Caco-2 (cell line): ENCODE measurements at regions not wholly inside any gene's neighbourhood (a gene's known extent, or its start where the extent isn't known, plus 50 kb on each side); places are given as distances from the start of the nearest gene placed in this dataset.

ENCODE experiments used
- BruUV-seq: library from RNA; stranded (reverse); fragments of 400-500 nt; replicated peaks from 2 replicates; lab custom pipeline; 2021; lab: Mats Ljungman, UMichigan
- CTCF ChIA-PET: fragments of 300-600 bp; sonication (Branson Sonifier 250); formaldehyde crosslinking; loops from one replicate; lab custom pipeline; 2022; ENCODE audit warnings: antibody characterized with exemption; lab: Charles Lee
- POLR2A ChIA-PET: fragments of 300-600 bp; sonication (Branson Sonifier 250); formaldehyde crosslinking; loops from one replicate; lab custom pipeline; 2022; ENCODE audit warnings: antibody characterized with exemption; lab: Charles Lee
- DNase-seq, 2 experiments: peaks; one replicate each; pipeline versions ENCODE4 v3.0.0 to v3.0.0-alpha.2; 2020 to 2022
- H3K27me3 ChIP-seq: replicated peaks from 2 replicates; pipeline ENCODE4 v1.6.0; 2011; ENCODE audit warnings: low read length; ENCODE audit not compliant: control insufficient read depth, insufficient read depth
- H3K36me3 ChIP-seq: 2 replicates; pipeline ENCODE4 v1.5.1; 2011; ENCODE audit warnings: low read length; ENCODE audit not compliant: control insufficient read depth, insufficient read depth
- H3K4me1 ChIP-seq: fragments of 250-450 bp; sonication (Bioruptor Pico); 2 replicates; pipeline ENCODE4 v1.5.1; 2020; ENCODE audit warnings: mild to moderate bottlenecking
- H3K4me3 ChIP-seq: 2 replicates; pipeline ENCODE4 v1.5.1; 2011; ENCODE audit warnings: low read depth, mild to moderate bottlenecking, control low read depth, low read length
- H3K9me3 ChIP-seq: fragments of 250-450 bp; sonication (Bioruptor Pico); 2 replicates; pipeline ENCODE4 v1.5.1; 2020; ENCODE audit warnings: mild to moderate bottlenecking, moderate library complexity
- H3K27ac Mint-ChIP-seq: one replicate; pipeline ENCODE4 v1.8.0; 2022; ENCODE audit warnings: mixed read lengths; ENCODE audit not compliant: unreplicated experiment
- H3K27me3 Mint-ChIP-seq: one replicate; pipeline ENCODE4 v1.8.0; 2022; ENCODE audit warnings: mixed read lengths; ENCODE audit not compliant: insufficient read depth, unreplicated experiment
- H3K36me3 Mint-ChIP-seq: one replicate; pipeline ENCODE4 v1.8.0; 2022; ENCODE audit warnings: mild to moderate bottlenecking, mixed read lengths; ENCODE audit not compliant: insufficient read depth, unreplicated experiment
- H3K4me1 Mint-ChIP-seq: one replicate; pipeline ENCODE4 v1.8.0; 2022; ENCODE audit warnings: low read depth, mixed read lengths; ENCODE audit not compliant: unreplicated experiment
- H3K4me3 Mint-ChIP-seq: one replicate; pipeline ENCODE4 v1.8.0; 2022; ENCODE audit warnings: mild to moderate bottlenecking, moderate library complexity, mixed read lengths; ENCODE audit not compliant: unreplicated experiment
- H3K9me3 Mint-ChIP-seq: one replicate; pipeline ENCODE4 v1.8.0; 2022; ENCODE audit warnings: mixed read lengths; ENCODE audit not compliant: unreplicated experiment
- CTCF ChIP-seq, 2 experiments: fragments of 200-600 bp in 1 of 2; IDR thresholded peaks; 1 replicate in 1 of 2; 2 replicates in 1 of 2; pipeline versions ENCODE4 v1.5.1 to v1.8.0; 2011 to 2022; ENCODE audit warnings: antibody characterized with exemption in 1 of 2, control low read depth in 1 of 2, inconsistent platforms in 1 of 2, low read depth in 1 of 2, low read length in 1 of 2, mild to moderate bottlenecking in 1 of 2, moderate library complexity in 1 of 2; ENCODE audit not compliant: insufficient read depth in 1 of 2, severe bottlenecking in 1 of 2, unreplicated experiment in 1 of 2
- intact Hi-C: fragments of 100-400 bp; cut with micrococcal nuclease; formaldehyde crosslinking; loops from one replicate; pipeline ENCODE4 v1.10.0; 2022; ENCODE audit not compliant: unreplicated experiment

DNA sequence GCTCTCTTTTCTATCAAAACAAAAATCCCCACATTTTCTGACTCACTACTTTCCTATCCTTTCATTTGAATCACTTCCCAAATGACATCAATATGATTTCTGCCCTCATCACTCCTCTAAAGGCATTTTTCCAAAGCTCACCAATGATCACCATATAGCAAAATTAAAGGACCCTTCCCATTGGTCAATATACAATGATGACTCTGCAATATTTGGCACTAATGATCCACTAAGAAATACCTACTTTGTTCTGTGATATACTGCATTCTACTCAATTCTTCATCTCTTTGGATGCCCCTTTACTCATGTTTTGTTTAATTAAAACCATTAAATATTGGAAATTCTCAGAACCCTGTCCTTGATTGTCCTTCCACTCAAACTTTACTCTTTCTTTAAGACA lies 200.3 kb upstream of the PTCHD4 start:
- CTCF ChIA-PET, result no interaction called here
- Histone ChIP-seq H3K36me3 (no peaks in the 10 kb centered on the region), H3K9me3 (no peaks in the 10 kb centered on the region), H3K4me1 (no peaks in the 10 kb centered on the region), H3K27me3 (no peaks in the 10 kb centered on the region), H3K4me3 (no peak overlapping the region)
- Mint-ChIP-seq H3K36me3 (no peaks in the 10 kb centered on the region), H3K4me3 (no peak overlapping the region), H3K4me1 (no peaks in the 10 kb centered on the region), H3K27me3 (peaks cover 8% of the 10 kb centered on the region), H3K27ac (no peak overlapping the region), H3K9me3 (no peaks in the 10 kb centered on the region)
- POLR2A ChIA-PET, result no interaction called here
- no TSS peak for BruUV-seq
- TF ChIP-seq CTCF (IDR thresholded peaks at IDR 0.05; ENCODE audit: insufficient read depth in 1 of 2, low read depth in 1 of 2, low read length in 1 of 2, severe bottlenecking in 1 of 2, unreplicated experiment in 1 of 2), result no peak
- intact Hi-C loops, result no loop called here
- no peak for DNase-seq

DNA sequence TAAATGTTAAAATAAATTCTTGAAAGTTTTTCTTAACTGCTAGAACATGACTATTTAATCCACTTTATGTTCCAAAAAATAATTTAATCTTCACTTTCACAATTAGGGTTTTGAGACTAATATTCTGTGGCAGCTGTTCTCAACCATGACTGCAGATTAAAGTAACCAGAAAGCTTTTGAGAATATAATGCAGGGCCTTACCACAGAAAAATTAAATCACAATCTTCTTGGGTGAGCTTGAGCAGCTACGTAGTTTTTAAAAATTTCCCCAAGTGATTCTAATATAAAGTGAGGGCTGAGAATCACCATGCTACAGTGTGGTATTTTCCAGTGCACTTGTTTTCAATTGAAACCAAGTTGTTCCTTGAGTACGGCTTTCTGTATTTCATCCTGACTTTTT lies 196.6 kb upstream of the PTCHD4 start:
- Histone ChIP-seq H3K9me3 (peaks cover 2% of the 10 kb centered on the region; the same call in 1 of the 2 replicates), H3K36me3 (no peaks in the 10 kb centered on the region), H3K4me1 (no peaks in the 10 kb centered on the region), H3K4me3 (no peak overlapping the region), H3K27me3 (no peaks in the 10 kb centered on the region)
- BruUV-seq, result no TSS peak
- POLR2A ChIA-PET, result no interaction called here
- intact Hi-C loops, result no loop called here
- H3K27me3 Mint-ChIP-seq, result peaks cover 5% of the 10 kb centered on the region
- H3K27ac Mint-ChIP-seq, result no peak overlapping the region
- no peaks in the 10 kb centered on the region for H3K4me1 Mint-ChIP-seq
- H3K4me3 Mint-ChIP-seq, result no peak overlapping the region
- no peak for TF ChIP-seq CTCF (IDR thresholded peaks at IDR 0.05; ENCODE audit: insufficient read depth in 1 of 2, low read depth in 1 of 2, low read length in 1 of 2, severe bottlenecking in 1 of 2, unreplicated experiment in 1 of 2)
- peaks cover 7% of the 10 kb centered on the region for H3K9me3 Mint-ChIP-seq
- CTCF ChIA-PET, result no interaction called here
- DNase-seq, result no peak
- H3K36me3 Mint-ChIP-seq, result no peaks in the 10 kb centered on the region

DNA sequence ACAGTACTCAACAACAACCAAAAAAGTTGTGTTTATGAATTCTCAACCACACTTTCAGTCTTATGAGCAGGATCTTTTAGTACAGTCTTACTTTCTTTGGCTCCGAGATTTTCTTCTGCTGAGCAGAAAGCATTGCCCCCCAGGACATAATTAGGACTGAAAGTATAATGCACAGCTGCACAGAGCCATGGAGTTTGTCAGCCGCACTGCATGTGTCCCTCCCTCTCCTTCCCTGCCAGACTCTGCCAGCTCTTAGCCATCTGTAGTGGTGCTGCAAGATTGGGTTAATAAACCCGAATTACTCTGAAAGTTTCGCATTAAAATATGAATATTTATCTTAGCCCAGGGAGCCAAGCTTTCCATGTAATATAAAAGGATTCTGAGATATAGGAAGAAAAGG lies 179.6 kb upstream of the PTCHD4 start:
- no TSS peak for BruUV-seq
- H3K9me3 ChIP-seq, result no peaks in the 10 kb centered on the region
- Mint-ChIP-seq H3K27me3 (no peaks in the 10 kb centered on the region), H3K36me3 (no peaks in the 10 kb centered on the region), H3K4me1 (no peaks in the 10 kb centered on the region), H3K9me3 (no peaks in the 10 kb centered on the region), H3K27ac (no peak overlapping the region), H3K4me3 (no peak overlapping the region)
- no peaks in the 10 kb centered on the region for H3K27me3 ChIP-seq
- ChIA-PET POLR2A (no interaction called here), CTCF (no interaction called here)
- no peaks in the 10 kb centered on the region for H3K36me3 ChIP-seq
- no peak for DNase-seq
- H3K4me1 ChIP-seq, result no peaks in the 10 kb centered on the region
- intact Hi-C loops, result no loop called here
- TF ChIP-seq CTCF (IDR thresholded peaks at IDR 0.05; ENCODE audit: insufficient read depth in 1 of 2, low read depth in 1 of 2, low read length in 1 of 2, severe bottlenecking in 1 of 2, unreplicated experiment in 1 of 2), result no peak
- H3K4me3 ChIP-seq, result no peak overlapping the region
